ENCODE measurements at regions not wholly inside any gene's neighbourhood (a gene's known extent, or its start where the extent isn't known, plus 50 kb on each side); places are given as distances from the start of the nearest gene placed in this dataset.

GRCh38 chr15:93835344-93835743 is 396.0 kb upstream of the MCTP2 start:
- no peak for TF ChIP-seq CTCF (IDR thresholded peaks at IDR 0.05)
- Mint-ChIP-seq H3K27ac (no peak overlapping the region), H3K9me3 (peaks cover 22% of the 10 kb centered on the region), H3K36me3 (ENCODE audit: low read depth) (no peaks in the 10 kb centered on the region), H3K4me3 (no peak overlapping the region), H3K27me3 (ENCODE audit: insufficient read depth) (peaks cover 2% of the 10 kb centered on the region; the same call in 1 of the 2 replicates), H3K4me1 (ENCODE audit: low read depth) (no peaks in the 10 kb centered on the region)
- no peak for DNase-seq

GRCh38 chr15:93831641-93832040 is 399.7 kb upstream of the MCTP2 start:
- Mint-ChIP-seq H3K4me1 (ENCODE audit: low read depth) (no peaks in the 10 kb centered on the region), H3K27me3 (ENCODE audit: insufficient read depth) (peaks cover 2% of the 10 kb centered on the region; the same call in 1 of the 2 replicates), H3K27ac (no peak overlapping the region), H3K4me3 (no peak overlapping the region), H3K9me3 (peaks cover 12% of the 10 kb centered on the region), H3K36me3 (ENCODE audit: low read depth) (no peaks in the 10 kb centered on the region)
- no peak for TF ChIP-seq CTCF (IDR thresholded peaks at IDR 0.05)
- DNase-seq: no peak

- Mint-ChIP-seq H3K4me1 (ENCODE audit: low read depth) (no peaks in the 10 kb centered on the region), H3K27me3 (ENCODE audit: insufficient read depth) (peaks cover 2% of the 10 kb centered on the region; the same call in 1 of the 2 replicates), H3K27ac (no peak overlapping the region), H3K36me3 (ENCODE audit: low read depth) (no peaks in the 10 kb centered on the region), H3K9me3 (peaks cover 12% of the 10 kb centered on the region), H3K4me3 (no peak overlapping the region)
- no peak for TF ChIP-seq CTCF (IDR thresholded peaks at IDR 0.05)
- DNase-seq: no peak
Measured at GRCh38 chr15:93830221-93831080, 400.9 kb upstream of the MCTP2 start.

GRCh38 chr15:93829115-93829870 is 402.1 kb upstream of the MCTP2 start:
- Mint-ChIP-seq H3K9me3 (peaks cover 12% of the 10 kb centered on the region), H3K27ac (no peak overlapping the region), H3K36me3 (ENCODE audit: low read depth) (no peaks in the 10 kb centered on the region), H3K27me3 (ENCODE audit: insufficient read depth) (peaks cover 2% of the 10 kb centered on the region; the same call in 1 of the 2 replicates), H3K4me1 (ENCODE audit: low read depth) (no peaks in the 10 kb centered on the region), H3K4me3 (no peak overlapping the region)
- DNase-seq: no peak
- TF ChIP-seq CTCF (IDR thresholded peaks at IDR 0.05): no peak

GRCh38 chr15:93826790-93827189 is 404.6 kb upstream of the MCTP2 start:
- Mint-ChIP-seq H3K36me3 (ENCODE audit: low read depth) (no peaks in the 10 kb centered on the region), H3K4me1 (ENCODE audit: low read depth) (no peaks in the 10 kb centered on the region), H3K27me3 (ENCODE audit: insufficient read depth) (peaks cover 4% of the 10 kb centered on the region; the same call in 1 of the 2 replicates), H3K27ac (no peak overlapping the region), H3K4me3 (no peak overlapping the region), H3K9me3 (peaks cover 12% of the 10 kb centered on the region)
- no peak for DNase-seq
- TF ChIP-seq CTCF (IDR thresholded peaks at IDR 0.05): no peak
